CMK (cell line): ENCODE measurements at regions not wholly inside any gene's neighbourhood (a gene's known extent, or its start where the extent isn't known, plus 50 kb on each side); places are given as distances from the start of the nearest gene placed in this dataset.
"Not testable (repeated sequence)": the region's sequence is repeated elsewhere in the genome, so short reads cannot be mapped to it uniquely, and the experiment has no call there.

Experiments used
- DNase-seq: peaks from one replicate; pipeline ENCODE4 v3.0.0-alpha.2; 2010; ENCODE audit warnings: low read depth

DNA sequence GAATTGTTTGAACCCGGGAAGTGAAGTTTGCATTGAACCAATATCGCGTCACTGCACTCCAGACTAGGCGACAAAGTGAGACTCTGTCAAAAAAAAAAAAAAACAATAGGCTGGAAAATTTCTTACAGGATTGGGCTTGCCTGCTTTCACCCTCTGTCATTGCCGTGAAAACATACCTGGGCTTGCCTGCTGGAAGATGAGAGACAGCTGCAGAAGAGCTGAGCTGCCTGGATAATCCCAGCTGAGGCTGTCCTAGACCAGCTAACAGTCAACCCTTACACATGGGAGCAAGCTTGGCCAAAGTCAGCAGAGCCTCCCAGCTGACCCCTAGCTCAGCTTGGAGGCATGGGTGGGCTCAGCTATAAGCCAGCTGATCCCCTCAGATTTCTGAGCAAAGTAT lies 306.2 kb downstream of the CCSER2 start:
- DNase-seq, result no peak

DNA sequence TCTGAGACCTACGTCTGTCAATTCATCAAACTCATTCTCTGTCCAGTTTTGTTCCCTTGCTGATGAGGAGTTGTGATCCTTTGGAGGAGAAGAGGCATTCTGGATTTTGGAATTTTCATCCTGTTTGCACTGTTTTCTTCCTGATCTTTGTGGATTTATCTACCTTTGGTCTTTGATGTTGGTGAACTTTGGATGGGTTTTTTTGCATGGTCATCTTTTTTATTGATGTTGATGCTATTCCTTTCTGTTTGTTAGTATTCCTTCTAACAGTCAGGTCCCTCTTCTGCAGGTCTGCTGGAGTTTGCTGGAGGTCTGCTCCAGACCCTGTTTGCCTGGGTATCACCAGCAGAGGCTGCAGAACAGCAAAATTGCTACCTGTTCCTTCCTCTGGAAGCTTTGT lies 322.2 kb downstream of the CCSER2 start:
- not testable (repeated sequence) for DNase-seq

DNA sequence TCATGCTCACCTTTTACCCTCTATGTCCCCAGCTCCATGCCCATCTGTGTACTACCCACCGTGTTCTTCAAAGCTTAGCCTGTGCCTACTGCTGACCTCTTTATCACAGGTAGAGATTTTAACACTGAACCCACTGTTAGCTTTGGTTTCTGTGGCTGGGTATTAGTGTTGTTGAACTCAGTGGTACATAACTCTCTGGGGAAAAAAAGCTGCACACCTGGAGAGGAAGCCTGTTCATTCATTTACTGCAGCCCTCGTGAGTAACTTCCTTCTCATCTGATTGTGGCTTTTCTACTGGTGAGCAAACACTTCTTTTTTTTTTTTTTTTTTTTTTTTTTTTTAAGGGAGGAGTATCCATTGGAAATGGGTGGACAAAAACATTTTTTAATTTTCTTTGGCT lies 326.3 kb downstream of the CCSER2 start:
- DNase-seq, result no peak

DNA sequence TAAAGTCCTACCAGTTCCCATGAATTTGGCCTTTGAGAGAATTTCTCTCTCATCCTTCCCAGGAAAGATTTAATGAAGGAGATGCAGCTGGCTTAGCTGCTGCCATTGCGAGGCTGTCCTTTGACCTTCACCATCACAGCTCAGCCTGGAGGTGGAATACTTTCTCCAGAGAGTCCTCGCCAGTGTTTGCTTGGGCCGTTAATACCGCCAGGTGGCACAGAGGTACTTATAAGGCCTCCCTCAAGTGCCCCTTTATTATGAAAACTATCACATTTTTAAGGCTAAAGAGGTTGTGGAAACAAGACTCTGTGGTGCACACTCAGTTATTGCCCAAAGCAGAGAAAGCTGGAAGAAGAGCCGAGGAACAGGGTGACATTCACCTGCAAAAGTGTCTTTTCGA lies 330.6 kb downstream of the CCSER2 start:
- no peak for DNase-seq

DNA sequence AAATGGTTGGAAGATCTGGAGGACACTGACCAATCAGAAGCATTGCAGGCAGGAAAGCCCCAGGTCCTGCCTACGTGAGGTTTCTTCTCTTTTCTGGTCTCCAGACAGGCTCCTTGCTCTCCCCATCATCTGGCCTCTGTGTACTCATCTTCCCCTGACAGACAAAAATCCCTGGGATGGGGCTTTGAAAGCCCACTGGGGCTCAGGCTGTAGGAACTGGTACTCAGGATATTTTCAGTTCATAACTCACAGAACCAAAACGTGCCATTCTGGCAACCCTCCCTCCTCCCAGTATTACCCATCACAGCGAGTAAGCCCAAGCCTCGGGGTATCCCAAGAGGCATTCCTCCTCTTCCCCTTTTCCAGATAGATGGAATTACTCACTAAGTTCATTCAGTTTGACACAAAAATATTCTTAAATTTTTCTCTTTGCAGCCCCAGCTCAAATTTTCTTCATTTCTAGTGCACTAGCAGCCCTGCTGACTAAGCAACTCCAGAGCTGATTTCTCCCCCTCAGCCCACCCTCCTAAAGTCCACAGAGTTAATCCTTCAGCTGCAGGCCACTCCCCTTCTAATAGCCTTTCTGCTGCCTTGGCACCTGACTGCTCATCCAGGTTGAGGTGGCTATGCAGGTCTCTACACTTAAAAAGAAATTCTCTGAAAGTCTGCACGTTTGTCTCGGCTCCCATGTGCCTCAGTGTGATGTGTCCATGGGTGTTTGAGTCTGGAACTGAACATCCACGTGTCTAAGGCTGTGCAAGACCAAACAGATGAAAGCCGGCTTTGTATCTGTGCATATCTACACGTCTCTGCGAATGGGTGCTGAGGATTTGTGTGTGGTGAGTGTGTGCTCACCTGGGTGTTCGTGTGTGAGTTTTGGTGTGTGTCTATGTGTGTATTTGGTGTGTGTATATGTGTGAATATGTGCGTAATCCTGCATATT lies 331.4 kb downstream of the CCSER2 start:
- no peak for DNase-seq

DNA sequence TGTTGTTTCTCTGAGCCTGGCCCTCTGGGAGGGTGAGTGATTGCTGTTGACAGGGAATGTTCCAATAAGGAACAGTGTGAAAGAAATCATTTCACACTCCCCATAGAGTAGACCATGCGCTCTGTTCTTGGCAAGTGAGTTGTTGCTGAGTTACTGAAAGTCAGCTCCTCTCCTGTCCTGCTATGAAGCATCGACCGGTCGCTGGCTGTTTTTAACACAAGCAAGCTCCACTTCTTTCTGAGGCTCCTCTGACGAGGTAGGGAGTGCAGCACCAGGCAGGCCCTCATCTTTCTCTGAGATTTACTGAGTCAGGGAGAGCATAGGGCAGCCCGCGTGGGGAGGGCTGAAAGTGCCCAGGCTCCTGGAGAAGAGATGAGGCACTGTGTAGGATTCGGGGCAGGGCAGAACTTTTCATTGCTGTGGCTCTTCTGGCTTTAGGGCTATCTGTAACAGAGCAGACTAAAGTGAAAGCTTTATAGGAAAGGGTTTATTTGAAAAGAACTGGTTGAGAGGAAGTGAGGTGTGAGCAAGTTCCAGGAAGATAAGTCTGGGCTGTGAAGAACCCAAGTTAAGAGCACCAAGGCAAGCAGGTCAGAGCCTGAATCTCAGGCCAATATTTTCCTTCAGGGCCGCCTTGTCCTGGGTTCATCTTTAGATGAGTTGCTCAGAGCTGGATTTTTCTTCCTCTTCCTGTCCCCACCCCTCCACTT lies 332.2 kb downstream of the CCSER2 start:
- DNase-seq, result no peak

DNA sequence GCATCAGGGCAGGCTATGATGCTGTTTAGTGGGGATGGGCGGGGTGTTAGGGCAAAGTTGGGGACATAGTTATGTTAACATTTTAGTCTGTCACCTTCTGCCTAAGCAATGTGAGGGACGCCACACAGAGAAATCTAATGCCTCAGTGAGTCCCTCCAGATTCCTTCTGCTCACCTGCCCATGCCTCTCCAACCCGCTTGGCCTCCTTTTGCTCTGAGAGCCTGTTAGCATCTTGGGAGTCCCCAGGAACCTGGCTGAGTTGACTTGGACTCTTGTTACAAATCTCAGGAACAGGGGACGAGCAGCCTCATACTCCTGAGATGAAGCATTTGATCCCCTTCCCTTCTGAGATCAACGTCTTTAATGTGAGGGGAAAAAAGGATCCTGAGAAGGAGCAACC lies 336.8 kb downstream of the CCSER2 start:
- DNase-seq, result no peak

DNA sequence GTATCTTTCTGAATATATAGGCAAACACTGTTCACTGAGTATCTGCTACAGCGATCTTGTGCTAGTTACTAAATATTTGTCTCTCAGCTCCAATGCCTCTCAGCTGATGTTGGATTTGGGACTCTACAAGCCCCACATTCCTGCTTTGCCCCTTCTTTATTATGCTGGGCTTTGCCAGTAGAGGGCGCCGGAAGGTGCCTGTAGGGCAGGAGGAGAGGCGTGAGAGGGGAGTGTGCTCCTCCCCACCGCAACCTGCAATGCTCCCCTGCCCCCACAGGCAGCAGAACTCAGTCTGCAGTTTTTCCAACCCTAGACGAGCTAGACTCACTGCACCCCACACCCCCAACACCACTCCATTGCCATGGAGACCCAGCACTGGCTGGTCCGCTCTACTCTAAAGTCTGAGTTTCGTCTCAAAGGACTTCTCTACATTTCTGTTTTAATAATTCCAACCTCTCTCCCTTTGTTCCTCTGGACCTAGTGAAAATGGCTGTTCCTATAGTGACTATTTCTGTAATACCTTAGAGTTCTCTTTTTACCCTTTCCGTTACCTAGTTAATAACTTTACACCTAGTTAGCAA lies 337.6 kb downstream of the CCSER2 start:
- DNase-seq, result no peak

DNA sequence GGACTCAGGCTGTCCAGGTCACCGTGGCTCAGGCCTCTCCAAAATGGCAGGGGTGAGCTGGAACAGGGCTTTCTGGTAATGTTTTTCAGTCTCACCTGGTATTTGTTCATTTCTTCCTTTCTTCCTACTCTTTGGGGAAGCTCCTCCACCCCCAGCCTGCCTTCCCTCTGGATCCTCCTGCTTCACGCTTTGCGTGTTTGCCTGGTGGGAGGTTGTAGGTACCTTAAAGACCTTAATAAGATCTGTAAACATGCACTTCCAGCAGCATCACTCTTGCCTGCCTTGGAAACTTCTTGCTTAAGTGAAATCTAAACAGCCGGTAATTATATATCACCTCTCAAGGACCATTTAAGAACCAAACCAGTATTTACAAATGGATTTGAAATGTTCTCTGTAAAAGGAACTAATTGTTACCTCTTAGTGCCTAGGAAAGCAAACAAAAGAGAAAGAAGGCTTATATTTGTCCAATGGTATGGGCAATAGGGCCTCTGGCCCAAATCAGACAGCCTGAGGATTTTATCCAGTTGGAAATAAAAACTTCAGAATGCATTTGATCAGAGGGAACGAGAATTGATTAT lies 339.9 kb downstream of the CCSER2 start:
- DNase-seq, result no peak

DNA sequence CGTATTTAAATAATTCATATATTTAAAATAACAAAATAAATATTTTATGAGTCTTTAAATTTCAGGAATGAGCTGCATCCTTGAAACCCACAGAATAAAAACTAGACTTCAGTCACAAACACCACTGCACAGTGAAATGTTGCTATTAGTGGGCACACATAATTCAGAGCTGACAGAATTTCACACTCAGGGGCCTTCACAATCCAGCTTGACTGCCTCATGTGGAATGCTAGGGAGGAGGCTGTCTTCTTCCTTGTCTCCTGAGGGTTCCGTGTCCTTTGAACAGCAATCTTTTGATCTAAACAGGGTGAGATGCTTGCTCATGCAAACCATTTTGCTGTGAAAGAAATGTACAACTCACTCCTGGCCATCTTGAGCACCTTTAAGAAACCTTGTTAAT lies 346.7 kb downstream of the CCSER2 start:
- DNase-seq, result no peak

DNA sequence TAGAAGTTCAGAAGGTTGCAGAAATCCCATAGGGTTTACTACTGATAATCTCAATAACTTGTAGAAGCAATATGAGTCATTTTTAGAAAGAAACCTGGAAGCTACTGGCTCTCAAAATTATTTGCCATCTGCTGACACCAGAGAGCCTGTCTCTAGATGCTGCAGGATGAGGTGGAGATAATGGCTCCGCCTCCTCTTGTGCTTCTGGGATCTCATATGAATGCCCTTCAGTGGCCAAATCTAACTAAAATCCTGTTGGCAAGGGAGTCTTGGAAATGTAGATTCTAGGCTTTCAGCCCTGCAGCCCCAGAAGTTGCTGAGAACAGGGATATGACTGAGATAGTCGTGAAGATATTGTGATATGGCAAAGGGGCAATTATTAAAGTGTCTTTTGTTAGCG lies 348.1 kb downstream of the CCSER2 start:
- no peak for DNase-seq

DNA sequence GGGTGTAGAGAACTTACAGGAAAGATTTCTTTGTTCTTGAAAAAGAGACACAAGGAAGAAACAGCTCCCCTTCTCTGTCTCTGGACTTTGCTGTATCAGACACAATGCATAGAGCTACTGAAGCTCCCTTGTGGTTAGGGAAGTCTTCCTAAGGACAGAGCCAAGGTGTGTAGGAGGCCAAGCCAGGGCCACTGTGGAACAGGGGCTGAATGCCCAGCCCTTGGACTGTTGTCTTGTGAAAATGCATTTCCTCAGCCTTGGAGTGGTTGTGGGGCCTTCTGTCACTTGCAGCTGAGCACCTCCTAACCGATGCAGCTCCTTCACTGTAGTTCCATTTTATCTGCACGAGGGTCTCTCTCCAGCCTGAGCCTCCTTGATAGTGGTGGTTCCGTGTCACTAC lies 353.4 kb downstream of the CCSER2 start:
- DNase-seq, result no peak

DNA sequence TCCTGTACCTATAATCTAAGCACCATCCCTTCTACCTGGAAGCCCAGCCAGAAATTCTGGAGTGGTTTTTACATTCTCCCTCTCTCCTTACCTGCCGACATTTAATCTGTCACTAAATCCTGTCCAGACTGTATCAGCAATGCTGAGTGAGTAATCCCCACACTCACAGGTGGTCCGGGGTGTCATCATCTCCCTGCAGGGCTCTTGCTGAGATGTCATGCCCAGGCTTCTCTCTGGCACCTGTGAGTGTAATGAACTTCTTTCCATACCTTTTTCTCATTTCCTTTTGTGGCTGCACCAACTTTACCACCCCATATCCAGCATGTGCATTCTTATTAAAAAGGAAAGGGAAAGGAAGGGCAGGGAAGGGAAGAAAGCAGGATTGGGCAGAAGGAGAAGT lies 355.2 kb downstream of the CCSER2 start:
- no peak for DNase-seq

DNA sequence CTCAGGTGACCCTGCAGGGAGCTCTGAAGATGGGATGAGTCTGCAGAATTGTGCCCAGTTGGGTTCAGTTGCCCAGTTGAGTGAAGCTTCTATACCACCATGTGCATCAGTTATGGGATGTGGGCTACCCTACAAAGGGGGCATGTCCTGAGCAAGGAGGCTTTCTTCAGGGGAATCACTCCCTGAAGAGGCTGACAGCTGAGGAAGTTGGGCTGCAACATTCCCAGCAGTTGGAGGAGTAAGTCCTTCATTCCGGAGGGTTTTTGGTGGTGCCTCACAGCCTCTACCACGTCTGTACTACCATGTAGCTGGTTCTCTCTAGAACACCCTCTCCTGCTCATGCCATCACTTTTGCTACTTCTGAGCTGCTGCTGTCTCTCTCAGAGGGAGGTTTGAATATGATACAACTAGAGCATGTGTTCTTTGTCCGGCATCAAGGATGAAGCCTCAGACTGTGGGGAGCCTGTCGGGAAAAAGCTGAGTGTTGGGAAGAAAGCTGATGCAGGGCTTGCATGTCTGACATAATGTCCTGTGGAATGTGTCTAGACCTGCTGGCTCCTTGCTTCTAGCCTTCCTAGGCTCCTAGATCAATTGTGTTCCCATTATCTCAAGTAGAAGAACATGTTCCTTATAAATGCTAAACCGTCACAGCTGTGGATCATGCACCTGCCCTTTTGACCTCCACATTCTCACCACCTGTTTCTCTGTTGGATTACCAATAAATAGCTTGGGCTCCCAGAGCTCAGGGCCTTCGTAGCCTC lies 355.8 kb downstream of the CCSER2 start:
- no peak for DNase-seq

DNA sequence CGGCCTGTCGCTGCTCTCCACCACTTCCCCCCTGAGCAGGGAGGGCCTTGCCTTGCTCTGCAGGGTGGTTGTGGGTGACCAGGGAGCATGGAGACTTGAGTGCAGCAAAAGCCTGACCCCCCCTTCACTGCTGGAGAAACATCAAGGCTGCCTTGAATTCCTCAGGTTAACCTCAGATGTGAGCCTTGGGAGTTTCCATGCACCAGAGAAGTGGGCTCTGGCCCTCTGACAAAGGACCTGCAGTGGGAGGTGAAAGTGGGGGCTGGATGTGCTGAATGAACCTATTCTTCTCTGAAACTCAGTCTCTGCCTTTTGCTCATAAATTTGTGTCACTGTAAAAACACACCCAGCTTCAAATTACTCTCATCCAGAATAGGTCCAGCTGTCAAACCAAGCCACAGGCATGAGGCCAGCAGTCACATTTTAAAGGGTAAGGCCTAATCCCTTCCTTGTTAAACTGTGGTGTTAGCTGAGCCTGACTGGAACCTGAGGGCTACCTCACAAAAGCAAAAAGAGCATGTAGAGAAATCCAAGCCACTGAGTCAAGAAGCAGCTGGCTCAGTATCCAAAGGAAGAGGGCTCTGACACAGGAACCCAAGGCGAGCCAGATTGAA lies 356.8 kb downstream of the CCSER2 start:
- DNase-seq, result no peak

DNA sequence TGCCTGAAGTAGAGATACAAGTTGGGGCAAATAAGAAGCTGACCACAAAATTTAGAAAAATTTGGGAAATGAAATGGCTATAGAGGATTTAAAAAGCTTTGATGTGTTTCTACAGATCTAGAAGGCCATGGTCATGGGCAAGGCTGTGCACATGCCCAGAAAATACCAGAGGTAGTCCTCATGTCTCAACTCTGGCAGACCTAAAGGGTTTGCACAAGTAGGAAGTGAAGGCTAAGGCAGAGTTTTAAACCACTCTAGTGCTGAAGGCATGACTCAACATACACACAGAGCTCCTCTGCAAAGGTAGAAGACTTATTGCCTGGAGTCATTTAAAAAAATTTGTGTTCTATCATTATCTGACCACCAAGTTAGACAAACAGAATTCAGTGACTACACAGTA lies 364.6 kb downstream of the CCSER2 start:
- DNase-seq, result no peak

DNA sequence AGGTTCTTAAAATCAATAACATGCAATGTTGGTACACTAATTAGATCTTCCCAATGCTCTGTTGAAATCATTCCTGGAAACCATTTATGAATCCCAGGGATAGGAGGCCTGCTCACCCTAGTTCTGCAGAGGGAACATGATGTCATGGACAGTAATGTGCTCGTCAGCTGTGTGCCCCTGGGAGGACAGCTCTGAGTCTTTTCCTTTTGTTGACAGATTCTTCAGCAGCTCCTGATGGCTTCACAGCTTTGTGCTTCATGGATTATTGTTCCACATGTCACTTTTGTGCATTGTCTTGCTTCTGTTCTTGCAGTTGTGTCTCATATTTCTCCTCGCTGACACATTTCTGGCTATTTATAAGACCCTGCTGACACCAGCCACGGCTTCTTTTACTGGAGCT lies 367.5 kb downstream of the CCSER2 start:
- no peak for DNase-seq

DNA sequence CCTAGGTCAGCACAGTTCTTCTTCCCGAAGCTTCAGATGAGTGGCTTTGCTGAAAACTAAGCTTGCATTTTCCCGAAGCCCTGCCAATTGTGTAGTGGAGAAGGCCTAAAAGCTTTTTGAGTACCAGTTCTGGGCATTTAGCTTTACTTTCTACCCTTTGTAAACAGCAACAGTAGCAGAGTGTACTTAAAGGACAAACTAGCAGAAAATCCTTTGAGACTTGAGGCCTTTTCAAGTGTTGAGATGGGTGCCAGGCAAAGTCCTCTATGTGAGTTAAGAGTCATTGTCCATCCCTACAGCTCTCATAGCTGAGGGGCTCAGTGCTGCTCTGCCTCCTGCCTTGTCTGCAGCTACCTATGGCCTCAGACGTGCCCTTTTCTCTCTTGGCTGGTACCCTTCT lies 368.2 kb downstream of the CCSER2 start:
- DNase-seq, result no peak

DNA sequence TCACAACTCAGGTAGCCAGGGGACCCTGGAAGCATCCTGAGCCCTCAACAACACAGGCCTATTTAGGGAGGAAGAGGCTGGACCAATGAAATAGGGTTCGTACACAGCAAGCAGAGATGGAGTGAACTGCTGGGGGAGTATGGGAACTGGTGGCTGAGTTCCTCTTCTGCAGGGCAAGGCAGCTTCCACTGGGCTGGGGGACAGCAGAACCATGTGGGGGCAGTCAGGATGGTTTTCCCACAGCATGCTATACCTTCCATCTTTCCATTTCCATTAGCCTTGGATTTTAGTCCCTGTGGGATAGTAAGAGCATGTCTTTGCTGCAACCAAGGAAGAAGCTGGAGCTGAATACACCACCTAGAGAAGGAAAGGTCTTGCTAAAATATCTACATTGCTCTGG lies 370.6 kb downstream of the CCSER2 start:
- DNase-seq, result no peak

DNA sequence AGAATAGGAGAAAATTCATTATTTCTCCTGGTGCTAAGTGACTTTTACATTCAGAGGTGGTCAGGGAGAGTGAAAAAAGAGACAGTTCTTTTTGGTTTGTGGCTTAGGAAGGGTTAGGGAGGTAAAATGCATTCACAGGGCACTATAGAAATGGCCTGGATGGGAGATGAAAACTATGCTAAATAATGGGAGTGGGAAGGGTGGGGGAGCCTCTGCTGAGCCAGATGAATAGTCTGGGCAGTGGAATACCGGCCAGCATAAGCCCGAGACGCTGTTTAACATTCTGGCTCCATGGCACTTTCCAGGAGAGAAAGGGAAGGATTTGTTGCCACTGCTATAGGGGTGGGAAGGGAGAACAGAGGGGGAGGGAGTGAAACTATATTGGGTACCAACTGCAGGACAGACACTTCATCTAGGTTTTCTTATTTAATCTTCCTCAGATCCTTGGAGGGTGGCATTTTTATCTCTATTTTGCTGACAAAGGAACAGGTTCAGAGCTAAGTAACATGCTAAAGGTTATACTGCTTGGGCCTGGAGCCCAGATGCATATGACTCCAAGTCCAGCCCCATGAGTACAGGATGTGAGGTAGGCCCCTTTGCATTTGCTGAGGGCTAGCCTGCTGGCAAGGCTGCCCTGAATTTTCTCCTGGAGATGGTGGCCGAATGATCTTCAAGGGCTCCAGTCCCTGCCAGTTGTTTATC lies 372.4 kb downstream of the CCSER2 start:
- no peak for DNase-seq

DNA sequence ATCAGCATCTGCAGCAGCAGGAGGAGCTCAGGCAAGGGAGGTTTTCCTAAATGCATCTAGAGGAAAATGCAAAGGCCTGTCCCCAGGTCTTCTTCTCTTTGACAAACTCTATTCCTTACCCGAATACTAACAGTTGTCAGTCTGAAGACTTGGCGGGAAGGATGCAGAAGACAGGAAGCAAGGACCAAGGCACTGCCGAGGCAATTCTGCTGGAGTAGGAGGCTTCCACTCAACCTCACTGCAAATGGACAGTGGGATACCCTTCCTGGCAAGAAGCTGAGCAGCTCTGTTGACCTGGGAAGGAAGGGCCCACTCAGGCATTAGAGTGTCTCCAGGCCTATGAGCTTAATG lies 373.0 kb downstream of the CCSER2 start:
- no peak for DNase-seq
